Heart right ventricle (tissue), 16 donors: ENCODE measurements at regions not wholly inside any gene's neighbourhood (a gene's known extent, or its start where the extent isn't known, plus 50 kb on each side); places are given as distances from the start of the nearest gene placed in this dataset.

ENCODE experiments used
- ATAC-seq, 8 donors: fragments of 200-7000 bp; cut with Tn5 transposase; one replicate each; pipeline ENCODE4 v1.9.1; 2020; ENCODE audit warnings: mild to moderate bottlenecking in 8 of 8, moderate library complexity in 8 of 8, moderate number of reproducible peaks in 1 of 8
- DNase-seq, 2 donors: peaks; one replicate each; pipeline ENCODE4 v3.0.0-alpha.2; 2020
- H3K27ac ChIP-seq, 10 donors: fragments of 200-600 bp; sonication (generic) in 2 of 10; one replicate each; pipeline versions ENCODE4 v1.5.0 to v1.8.0; 2020 to 2022; ENCODE audit warnings: mild to moderate bottlenecking in 3 of 10
- H3K27me3 ChIP-seq, 7 donors: fragments of 200-600 bp; one replicate each; pipeline ENCODE4 v1.8.0; 2021 to 2022; ENCODE audit warnings: mild to moderate bottlenecking in 2 of 7
- H3K36me3 ChIP-seq, 9 donors: fragments of 200-600 bp; sonication (generic) in 1 of 9; one replicate each; pipeline versions ENCODE4 v1.5.0 to v1.8.0; 2020 to 2022; ENCODE audit warnings: mild to moderate bottlenecking in 2 of 9
- H3K4me1 ChIP-seq, 9 donors: fragments of 200-600 bp; sonication (generic) in 1 of 9; one replicate each; pipeline versions ENCODE4 v1.5.0 to v1.8.0; 2020 to 2022; ENCODE audit warnings: mild to moderate bottlenecking in 4 of 9
- H3K4me3 ChIP-seq, 10 donors: fragments of 200-600 bp; sonication (generic) in 2 of 10; one replicate each; pipeline versions ENCODE4 v1.5.0 to v1.8.0; 2020 to 2022; ENCODE audit warnings: mild to moderate bottlenecking in 7 of 10, moderate library complexity in 2 of 10
- H3K9me3 ChIP-seq, 11 donors: fragments of 200-600 bp in 10 of 11; sonication (generic) in 2 of 11; one replicate each; pipeline versions ENCODE4 v1.5.0 to v1.8.0; 2013 to 2022; ENCODE audit warnings: mild to moderate bottlenecking in 2 of 11, control low read depth in 1 of 11, moderate library complexity in 1 of 11
- WGBS, 2 donors: extraction: QIAGEN DNeasy Blood & Tissue Kit; methylation state at CpG; one replicate each; pipeline ENCODE4 v1.1.7; 2013; ENCODE audit warnings: inconsistent platforms in 1 of 2; 5-methylcytosine and 5-hydroxymethylcytosine counted together
- intact Hi-C, 10 donors: fragments of 100-400 bp; cut with DNase I; formaldehyde crosslinking; loops; one replicate each; pipeline versions ENCODE4 v1.11.1 to v1.14.2; 2022
- TF ChIP-seq, protein P1 (sequence below), 9 donors: fragments of 200-600 bp; sonication (generic) in 2 of 9; IDR thresholded peaks; one replicate each; pipeline versions ENCODE4 v1.5.0 to v1.8.0; 2021 to 2022; ENCODE audit warnings: antibody characterized with exemption in 9 of 9, mild to moderate bottlenecking in 5 of 9, moderate library complexity in 1 of 9
- donor health status: Arrhythmogenic right ventricular cardiomyopathy.
- donor health status: ischemic (EF 13 %, LVEDD 7.1; RV severe dilation, severe dysfunction).
- donor health status: healthy with polysubstance abuse.
- donor health status: DM: no; HTN: yes; CAD: no.
- donor health status: DM: no; HTN: no; CAD: no.
- donor health status: ischemic (EF 25% LVEDD 6.9; RV normal size, moderate dysfunction).
- donor health status: ischemic (EF 25% LVEDD 5.7; RV mildly dilated, moderate dysfunction).
- donor health status: healthy.
- donor health status: DM: yes; HTN: yes; CAD: no.
- donor health status: Ischemic cardiomyopathy.
- donor health status: ischemic (EF 35%, LVEDD 5.7; RV mildly dilated, moderate dysfunction).
- donor health status: nonischemic (EF 11% LVEDD 7.7; RV severe dilation, severe dysfunction).
- donor health status: DM: yes; HTN: yes; CAD: no.
- donor health status: PGD.
- donor health status: ischemic (EF 29% LVEDD 5.4; RV normal size, mild dysfunction).
- donor health status: nonischemic (EF 23%, LVEDD 6.1; RV moderate dilation, normal function).

GRCh38 chr10:123559823-123560092 lies 106.4 kb upstream of the GPR26 start:
- Histone ChIP-seq H3K4me1 (no peaks in the 10 kb centered on the region), H3K27me3 (peaks cover 6 to 58% (median 23%) of the 10 kb centered on the region in 7 donors), H3K9me3 (no peaks in the 10 kb centered on the region), H3K27ac (no peak overlapping the region), H3K36me3 (no peaks in the 10 kb centered on the region), H3K4me3 (no peak overlapping the region)
- 68 to 69% methylated on average over 7 of the region's 7 CpGs for WGBS, 2 donors
- no peak for ATAC-seq
- TF ChIP-seq, protein P1, sequence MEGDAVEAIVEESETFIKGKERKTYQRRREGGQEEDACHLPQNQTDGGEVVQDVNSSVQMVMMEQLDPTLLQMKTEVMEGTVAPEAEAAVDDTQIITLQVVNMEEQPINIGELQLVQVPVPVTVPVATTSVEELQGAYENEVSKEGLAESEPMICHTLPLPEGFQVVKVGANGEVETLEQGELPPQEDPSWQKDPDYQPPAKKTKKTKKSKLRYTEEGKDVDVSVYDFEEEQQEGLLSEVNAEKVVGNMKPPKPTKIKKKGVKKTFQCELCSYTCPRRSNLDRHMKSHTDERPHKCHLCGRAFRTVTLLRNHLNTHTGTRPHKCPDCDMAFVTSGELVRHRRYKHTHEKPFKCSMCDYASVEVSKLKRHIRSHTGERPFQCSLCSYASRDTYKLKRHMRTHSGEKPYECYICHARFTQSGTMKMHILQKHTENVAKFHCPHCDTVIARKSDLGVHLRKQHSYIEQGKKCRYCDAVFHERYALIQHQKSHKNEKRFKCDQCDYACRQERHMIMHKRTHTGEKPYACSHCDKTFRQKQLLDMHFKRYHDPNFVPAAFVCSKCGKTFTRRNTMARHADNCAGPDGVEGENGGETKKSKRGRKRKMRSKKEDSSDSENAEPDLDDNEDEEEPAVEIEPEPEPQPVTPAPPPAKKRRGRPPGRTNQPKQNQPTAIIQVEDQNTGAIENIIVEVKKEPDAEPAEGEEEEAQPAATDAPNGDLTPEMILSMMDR (IDR thresholded peaks at IDR 0.05) = no peak
- DNase-seq = no peak
- intact Hi-C loops = loop anchor here (1.0 to 10.0 kb wide), 11 partner anchors 426 to 1265 kb away; no protein-coding TSS in a partner anchor

DNA sequence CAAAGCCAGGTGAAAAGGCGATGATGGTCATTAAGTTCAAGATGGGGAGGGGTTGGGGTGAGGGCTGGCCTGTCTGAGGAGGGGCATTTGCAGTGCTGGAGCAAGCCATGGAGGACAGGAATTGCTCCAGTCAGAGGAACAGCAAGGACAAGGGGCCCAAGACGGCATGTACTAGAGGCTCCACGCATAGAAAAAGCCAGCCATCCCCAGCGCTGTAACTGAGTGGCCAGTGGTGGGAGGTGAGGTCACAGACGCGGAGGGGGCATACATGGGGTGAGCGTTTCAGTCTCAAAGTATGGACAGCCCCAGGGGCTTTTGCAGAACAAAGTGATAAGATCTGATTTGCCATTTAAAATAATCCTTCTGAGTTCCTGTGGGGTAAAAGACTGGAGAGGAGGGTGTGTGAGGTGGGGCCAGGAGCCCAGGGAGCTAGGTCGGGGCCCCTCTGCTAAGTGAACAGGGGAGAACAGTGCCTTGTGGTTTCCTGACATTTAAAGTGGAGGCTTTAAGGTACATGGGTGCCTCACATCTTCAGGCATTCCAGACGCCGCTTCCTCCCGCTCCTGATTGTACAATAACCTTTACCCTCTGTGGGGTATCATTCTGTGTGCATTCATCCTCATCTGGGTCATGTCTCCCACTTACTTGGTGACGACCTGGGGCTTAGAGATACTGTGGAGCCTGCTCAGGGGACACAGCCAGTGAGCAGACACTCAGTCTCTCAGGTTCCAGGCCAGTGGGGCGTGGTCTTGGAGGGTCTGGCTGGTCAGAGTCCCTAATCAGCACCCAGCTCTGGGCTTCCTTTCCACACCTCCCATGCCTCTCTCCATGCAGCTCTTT lies 105.6 kb upstream of the GPR26 start:
- TF ChIP-seq, protein P1 (IDR thresholded peaks at IDR 0.05) = no peak
- ATAC-seq (no peak), DNase-seq (no peak)
- intact Hi-C loops = loop anchor here in 2 of 10 donors (5.0 to 10.0 kb wide), 2 partner anchors 508 to 916 kb away; no protein-coding TSS in a partner anchor
- WGBS, 2 donors = 60 to 64% methylated on average over 13 of the region's 13 CpGs
- H3K36me3 ChIP-seq = no peaks in the 10 kb centered on the region
- peaks cover 6 to 57% (median 20%) of the 10 kb centered on the region in 7 donors for H3K27me3 ChIP-seq
- no peak overlapping the region for H3K4me3 ChIP-seq
- H3K27ac ChIP-seq = no peak overlapping the region
- H3K9me3 ChIP-seq = no peaks in the 10 kb centered on the region
- no peaks in the 10 kb centered on the region for H3K4me1 ChIP-seq

DNA sequence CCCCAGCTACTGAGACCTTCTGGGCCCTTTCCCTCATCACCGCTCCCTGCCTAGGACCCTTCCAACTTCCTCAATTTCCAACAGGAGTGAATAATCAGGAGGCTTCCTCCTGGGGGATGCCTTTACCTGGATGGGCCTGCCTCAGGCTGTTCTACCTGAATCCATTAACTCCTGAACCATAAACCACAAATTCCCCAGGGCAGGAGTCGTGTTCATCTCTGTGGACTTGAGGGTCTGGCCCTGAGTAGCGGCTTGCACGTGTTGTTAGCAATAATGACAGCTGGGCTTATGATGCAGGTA lies 105.1 kb upstream of the GPR26 start:
- 75 to 78% methylated on average over 4 of the region's 4 CpGs for WGBS, 2 donors
- TF ChIP-seq, protein P1 (IDR thresholded peaks at IDR 0.05) = no peak
- ATAC-seq = no peak
- intact Hi-C loops = loop anchor here in 2 of 10 donors (5.0 to 10.0 kb wide), 2 partner anchors 509 to 916 kb away; no protein-coding TSS in a partner anchor
- no peaks in the 10 kb centered on the region for H3K36me3 ChIP-seq
- DNase-seq = no peak
- H3K4me1 ChIP-seq = no peaks in the 10 kb centered on the region
- H3K27me3 ChIP-seq = peaks cover under 1 to 54% (median 15%) of the 10 kb centered on the region in 7 donors
- H3K27ac ChIP-seq = no peak overlapping the region
- H3K9me3 ChIP-seq = no peaks in the 10 kb centered on the region
- no peak overlapping the region for H3K4me3 ChIP-seq

DNA sequence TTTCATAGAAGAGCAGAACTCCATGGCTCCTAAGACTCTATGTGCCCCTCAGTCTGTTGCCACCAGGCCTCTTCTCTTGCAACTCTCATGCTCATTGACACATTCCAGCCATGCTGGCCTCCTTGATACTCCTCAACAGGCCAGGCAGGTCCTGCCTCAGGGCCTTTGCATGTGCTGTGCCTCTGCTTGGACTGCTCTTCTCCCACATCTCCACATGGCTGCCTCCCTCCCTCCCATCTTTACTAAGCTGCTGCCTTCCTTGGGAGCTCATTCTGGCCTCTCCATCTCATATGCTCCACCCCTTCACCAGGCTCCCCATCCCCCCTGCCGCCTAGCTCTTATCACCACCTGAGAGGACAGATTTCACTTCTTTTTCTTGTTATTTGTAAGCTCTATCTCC lies 103.8 kb upstream of the GPR26 start:
- WGBS, 2 donors = 59 to 77% methylated on average over 1 of the region's 1 CpG
- H3K4me3 ChIP-seq = no peak overlapping the region
- H3K9me3 ChIP-seq = no peaks in the 10 kb centered on the region
- intact Hi-C loops = loop anchor here in 2 of 10 donors (5.0 to 10.0 kb wide), 2 partner anchors 510 to 918 kb away; no protein-coding TSS in a partner anchor
- peaks cover 0 to 53% (median 20%) of the 10 kb centered on the region in 7 donors for H3K27me3 ChIP-seq
- ATAC-seq = no peak
- TF ChIP-seq, protein P1 (IDR thresholded peaks at IDR 0.05) = no peak
- H3K4me1 ChIP-seq = no peaks in the 10 kb centered on the region
- no peak for DNase-seq
- no peaks in the 10 kb centered on the region for H3K36me3 ChIP-seq
- H3K27ac ChIP-seq = no peak overlapping the region
